Transverse colon (tissue), 4 donors: ENCODE measurements at regions not wholly inside any gene's neighbourhood (a gene's known extent, or its start where the extent isn't known, plus 50 kb on each side); places are given as distances from the start of the nearest gene placed in this dataset.
"Not testable (repeated sequence)": the region's sequence is repeated elsewhere in the genome, so short reads cannot be mapped to it uniquely, and the experiment has no call there.

Experiments
- EP300 ChIP-seq: sonication (generic); formaldehyde crosslinking; IDR thresholded peaks from one replicate; pipeline ENCODE4 v1.6.1; 2017; ENCODE audit warnings: antibody characterized with exemption, low read depth
- POLR2A ChIP-seq: fragments of 450-650 bp; IDR thresholded peaks from one replicate; pipeline ENCODE4 v1.6.1; 2016; ENCODE audit warnings: antibody characterized with exemption, mild to moderate bottlenecking, moderate library complexity
- POLR2AphosphoS5 ChIP-seq, 3 donors: sonication (generic); formaldehyde crosslinking; IDR thresholded peaks; one replicate each; pipeline ENCODE4 v1.6.1; 2016; ENCODE audit warnings: antibody characterized with exemption in 3 of 3
- TF ChIP-seq, protein P1 (sequence below), 5 experiments: fragments of 200-600 bp in 3 of 5; fragments of 450-650 bp in 2 of 5; sonication (generic) in 3 of 5; IDR thresholded peaks; 1 replicate in 2 of 5; 2 replicates in 3 of 5; pipeline ENCODE4 v1.5.1; 2016 to 2017; ENCODE audit warnings: antibody characterized with exemption in 5 of 5, inconsistent platforms in 3 of 5, mild to moderate bottlenecking in 2 of 5, moderate library complexity in 1 of 5

DNA sequence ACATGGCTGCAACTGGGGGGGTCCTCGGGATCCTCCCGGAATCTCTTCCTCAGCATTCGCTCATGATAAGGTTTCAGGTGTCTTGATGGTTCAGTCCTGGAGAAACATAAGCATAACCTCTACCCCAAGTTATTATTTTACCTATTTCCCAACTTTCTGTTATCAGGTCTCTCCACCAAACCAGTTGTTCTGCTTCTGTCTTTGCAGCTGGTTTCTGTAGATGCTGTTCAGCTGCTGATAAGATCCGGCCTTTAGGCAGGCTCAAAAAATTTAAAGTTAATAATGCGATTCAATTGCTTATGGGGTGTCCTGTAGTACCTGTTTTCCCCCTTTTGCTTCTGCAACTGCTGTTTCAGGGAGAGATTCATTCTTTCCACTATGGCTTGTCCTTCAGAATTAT is 55.6 kb upstream of the LPCAT1 start:
- TF ChIP-seq, protein P1, sequence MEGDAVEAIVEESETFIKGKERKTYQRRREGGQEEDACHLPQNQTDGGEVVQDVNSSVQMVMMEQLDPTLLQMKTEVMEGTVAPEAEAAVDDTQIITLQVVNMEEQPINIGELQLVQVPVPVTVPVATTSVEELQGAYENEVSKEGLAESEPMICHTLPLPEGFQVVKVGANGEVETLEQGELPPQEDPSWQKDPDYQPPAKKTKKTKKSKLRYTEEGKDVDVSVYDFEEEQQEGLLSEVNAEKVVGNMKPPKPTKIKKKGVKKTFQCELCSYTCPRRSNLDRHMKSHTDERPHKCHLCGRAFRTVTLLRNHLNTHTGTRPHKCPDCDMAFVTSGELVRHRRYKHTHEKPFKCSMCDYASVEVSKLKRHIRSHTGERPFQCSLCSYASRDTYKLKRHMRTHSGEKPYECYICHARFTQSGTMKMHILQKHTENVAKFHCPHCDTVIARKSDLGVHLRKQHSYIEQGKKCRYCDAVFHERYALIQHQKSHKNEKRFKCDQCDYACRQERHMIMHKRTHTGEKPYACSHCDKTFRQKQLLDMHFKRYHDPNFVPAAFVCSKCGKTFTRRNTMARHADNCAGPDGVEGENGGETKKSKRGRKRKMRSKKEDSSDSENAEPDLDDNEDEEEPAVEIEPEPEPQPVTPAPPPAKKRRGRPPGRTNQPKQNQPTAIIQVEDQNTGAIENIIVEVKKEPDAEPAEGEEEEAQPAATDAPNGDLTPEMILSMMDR (IDR thresholded peaks at IDR 0.05), result not testable (repeated sequence)
- TF ChIP-seq EP300; POLR2A; POLR2AphosphoS5 (IDR thresholded peaks at IDR 0.05): not testable (repeated sequence)
